ENCODE measurements at regions not wholly inside any gene's neighbourhood (a gene's known extent, or its start where the extent isn't known, plus 50 kb on each side); places are given as distances from the start of the nearest gene placed in this dataset.

DNA sequence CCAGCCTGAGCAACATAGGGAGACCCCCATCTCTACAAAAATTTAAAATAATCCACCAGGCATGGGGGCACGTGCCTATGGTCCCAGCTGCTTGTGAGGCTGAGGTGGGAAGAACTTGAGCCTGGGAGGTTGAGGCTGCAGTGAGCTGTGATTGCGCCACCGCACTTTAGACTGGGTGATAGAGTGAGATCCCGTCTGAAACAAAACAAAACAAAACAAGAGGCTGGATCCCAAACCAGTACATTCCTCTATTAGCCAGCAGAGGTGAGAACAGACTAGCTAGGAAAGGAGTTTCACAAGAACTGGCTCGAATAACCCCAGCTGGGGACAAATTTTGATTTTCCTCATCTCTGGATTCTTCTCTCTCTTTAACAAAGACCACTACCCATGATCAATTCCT lies 366.7 kb upstream of the ZFHX3 start:
- Histone ChIP-seq H3K9ac (ENCODE audit: low read depth, low read length) (no peak overlapping the region), H3K9me3 (ENCODE audit: insufficient read depth, low read depth, low read length) (no peaks in the 10 kb centered on the region), H3K4me3 (ENCODE audit: low read length) (no peak overlapping the region), H3K27ac (ENCODE audit: low read depth, low read length) (no peak overlapping the region), H3K27me3 (ENCODE audit: insufficient read depth, low read length) (no peaks in the 10 kb centered on the region), H3K4me1 (ENCODE audit: insufficient read depth, low read length) (no peaks in the 10 kb centered on the region), H3K36me3 (ENCODE audit: insufficient read depth, low read length) (no peaks in the 10 kb centered on the region)
- WGBS = 85% methylated on average over 3 of the region's 5 CpGs

DNA sequence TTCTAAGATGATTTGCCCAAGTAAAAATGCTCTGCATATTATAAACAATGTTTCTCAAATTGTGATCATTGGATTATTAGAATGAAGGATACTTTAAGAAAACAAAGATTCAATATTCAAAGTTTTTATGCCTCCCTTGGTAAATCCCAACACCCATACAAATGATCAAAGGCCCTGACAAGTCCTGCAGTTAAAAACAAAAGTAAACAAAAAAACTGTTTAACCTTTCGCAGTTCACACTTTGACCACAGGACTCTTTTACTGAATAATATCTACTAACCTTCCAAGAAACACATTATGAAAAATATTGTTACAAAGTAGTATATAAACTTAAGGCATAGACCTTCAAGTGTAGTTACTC lies 365.9 kb upstream of the ZFHX3 start:
- H3K27me3 ChIP-seq (ENCODE audit: insufficient read depth, low read length) = no peaks in the 10 kb centered on the region
- H3K27ac ChIP-seq (ENCODE audit: low read depth, low read length) = no peak overlapping the region
- no peaks in the 10 kb centered on the region for H3K9me3 ChIP-seq (ENCODE audit: insufficient read depth, low read depth, low read length)
- no peak overlapping the region for H3K4me3 ChIP-seq (ENCODE audit: low read length)
- 100% methylated on average over 1 of the region's 1 CpG for WGBS
- no peak overlapping the region for H3K9ac ChIP-seq (ENCODE audit: low read depth, low read length)
- no peaks in the 10 kb centered on the region for H3K36me3 ChIP-seq (ENCODE audit: insufficient read depth, low read length)
- H3K4me1 ChIP-seq (ENCODE audit: insufficient read depth, low read length) = no peaks in the 10 kb centered on the region

DNA sequence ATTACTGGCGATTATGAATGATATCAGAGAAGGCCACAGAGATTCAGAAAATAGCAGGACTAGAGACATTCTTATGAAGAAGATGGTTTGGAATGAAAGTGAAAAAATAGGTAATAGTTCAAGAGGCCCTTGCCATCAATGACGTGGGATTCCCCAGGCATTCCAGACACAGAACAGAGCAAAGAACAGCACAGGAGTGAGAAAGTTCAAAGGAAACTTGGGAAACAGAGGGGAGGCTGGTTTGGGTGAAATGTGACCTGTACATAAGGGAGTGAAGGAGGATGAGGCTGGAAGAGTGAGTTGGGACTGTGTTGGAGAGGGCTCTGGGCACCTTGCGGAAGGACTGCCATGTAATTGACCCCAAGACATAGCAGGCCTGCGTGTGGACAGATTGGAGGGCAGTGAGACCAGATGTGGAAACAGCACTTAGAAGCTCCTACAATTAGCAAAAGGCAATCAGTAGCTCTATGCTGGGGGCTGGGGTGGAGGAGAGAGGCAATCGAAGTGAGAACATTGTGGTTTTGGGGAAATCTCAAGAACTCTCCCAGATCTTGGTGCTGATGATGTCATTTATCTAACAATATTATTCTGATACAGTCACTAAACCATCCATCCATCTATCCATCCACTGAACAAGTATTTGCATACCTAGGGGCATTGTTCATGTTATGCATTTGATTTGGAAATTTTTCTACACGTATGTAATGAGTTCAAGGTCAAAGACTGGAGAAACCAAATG lies 365.3 kb upstream of the ZFHX3 start:
- Histone ChIP-seq H3K36me3 (ENCODE audit: insufficient read depth, low read length) (no peaks in the 10 kb centered on the region), H3K4me3 (ENCODE audit: low read length) (no peak overlapping the region), H3K4me1 (ENCODE audit: insufficient read depth, low read length) (no peaks in the 10 kb centered on the region), H3K27me3 (ENCODE audit: insufficient read depth, low read length) (no peaks in the 10 kb centered on the region), H3K27ac (ENCODE audit: low read depth, low read length) (no peak overlapping the region), H3K9ac (ENCODE audit: low read depth, low read length) (no peak overlapping the region), H3K9me3 (ENCODE audit: insufficient read depth, low read depth, low read length) (no peaks in the 10 kb centered on the region)
- 89% methylated on average over 6 of the region's 6 CpGs for WGBS

DNA sequence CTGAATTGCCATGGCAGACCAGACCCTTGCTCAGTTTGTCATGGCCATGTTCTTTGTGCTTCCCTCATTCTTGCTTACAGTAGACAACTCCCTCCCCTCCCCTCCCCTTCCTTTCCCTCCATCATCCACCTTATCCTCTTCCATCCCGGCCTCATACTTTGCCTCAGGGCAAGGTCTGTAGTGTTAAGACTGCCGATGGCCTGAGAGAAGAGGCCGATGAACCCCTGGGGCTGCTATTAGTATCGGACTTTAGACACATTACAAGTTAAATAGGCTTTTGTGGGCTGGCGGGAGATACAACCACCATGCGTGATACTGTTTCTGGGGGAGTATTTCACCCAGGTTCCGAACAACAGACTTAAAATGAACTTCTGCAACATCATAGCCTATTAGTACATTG lies 364.5 kb upstream of the ZFHX3 start:
- H3K27me3 ChIP-seq (ENCODE audit: insufficient read depth, low read length) = no peaks in the 10 kb centered on the region
- H3K4me3 ChIP-seq (ENCODE audit: low read length) = no peak overlapping the region
- no peak overlapping the region for H3K9ac ChIP-seq (ENCODE audit: low read depth, low read length)
- no peaks in the 10 kb centered on the region for H3K4me1 ChIP-seq (ENCODE audit: insufficient read depth, low read length)
- no peak overlapping the region for H3K27ac ChIP-seq (ENCODE audit: low read depth, low read length)
- H3K9me3 ChIP-seq (ENCODE audit: insufficient read depth, low read depth, low read length) = no peaks in the 10 kb centered on the region
- H3K36me3 ChIP-seq (ENCODE audit: insufficient read depth, low read length) = no peaks in the 10 kb centered on the region
- 93% methylated on average over 7 of the region's 7 CpGs for WGBS

DNA sequence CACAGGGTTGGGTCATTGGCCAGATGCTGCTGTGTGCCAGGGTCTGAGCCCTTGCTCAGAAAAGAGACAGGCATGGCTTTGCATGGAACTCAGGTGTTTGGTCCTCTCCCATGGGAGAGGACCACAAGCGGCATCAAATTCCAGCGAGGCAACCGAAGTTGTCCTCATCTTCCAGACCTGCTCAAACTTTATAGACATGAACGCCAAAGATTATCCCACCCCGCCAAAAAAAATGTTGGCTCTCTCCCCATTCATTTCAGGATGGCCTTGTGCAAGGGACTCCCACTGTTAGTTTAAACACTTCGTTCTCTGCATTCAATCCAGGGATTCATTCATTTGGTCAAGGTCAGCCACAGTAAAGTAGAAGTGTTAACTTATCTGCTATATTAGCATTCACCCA lies 360.8 kb upstream of the ZFHX3 start:
- H3K9ac ChIP-seq (ENCODE audit: low read depth, low read length) = no peak overlapping the region
- H3K27ac ChIP-seq (ENCODE audit: low read depth, low read length) = no peak overlapping the region
- H3K4me1 ChIP-seq (ENCODE audit: insufficient read depth, low read length) = peaks cover 2% of the 10 kb centered on the region; the same call in 1 of the 2 replicates
- H3K36me3 ChIP-seq (ENCODE audit: insufficient read depth, low read length) = no peaks in the 10 kb centered on the region
- H3K4me3 ChIP-seq (ENCODE audit: low read length) = no peak overlapping the region
- WGBS = 95% methylated on average over 6 of the region's 6 CpGs
- H3K27me3 ChIP-seq (ENCODE audit: insufficient read depth, low read length) = no peaks in the 10 kb centered on the region
- H3K9me3 ChIP-seq (ENCODE audit: insufficient read depth, low read depth, low read length) = no peaks in the 10 kb centered on the region

DNA sequence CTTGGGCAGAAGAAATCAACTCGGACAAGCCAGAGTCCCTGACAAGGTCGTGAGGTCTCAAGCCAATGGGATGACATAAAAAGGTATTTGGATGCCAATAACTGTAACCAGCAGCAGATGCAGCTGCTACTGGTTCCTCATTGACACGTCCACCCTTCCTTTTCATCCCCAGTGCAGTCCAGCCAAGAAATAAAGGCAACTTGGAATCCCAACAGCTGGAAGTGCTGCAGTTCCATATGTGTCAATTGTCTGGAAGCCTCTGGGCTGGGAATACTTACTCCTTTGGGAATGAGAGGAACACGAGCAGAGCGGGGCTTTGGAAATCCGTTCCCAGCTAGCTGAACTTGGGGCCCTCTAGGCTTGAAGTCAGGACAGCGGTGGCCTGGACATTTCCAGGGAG lies 360.4 kb upstream of the ZFHX3 start:
- Histone ChIP-seq H3K4me3 (ENCODE audit: low read length) (no peak overlapping the region), H3K36me3 (ENCODE audit: insufficient read depth, low read length) (no peaks in the 10 kb centered on the region), H3K9me3 (ENCODE audit: insufficient read depth, low read depth, low read length) (no peaks in the 10 kb centered on the region), H3K9ac (ENCODE audit: low read depth, low read length) (no peak overlapping the region), H3K27ac (ENCODE audit: low read depth, low read length) (no peak overlapping the region), H3K4me1 (ENCODE audit: insufficient read depth, low read length) (peaks cover 3% of the 10 kb centered on the region; the same call in 1 of the 2 replicates), H3K27me3 (ENCODE audit: insufficient read depth, low read length) (no peaks in the 10 kb centered on the region)
- WGBS = 92% methylated on average over 7 of the region's 7 CpGs

DNA sequence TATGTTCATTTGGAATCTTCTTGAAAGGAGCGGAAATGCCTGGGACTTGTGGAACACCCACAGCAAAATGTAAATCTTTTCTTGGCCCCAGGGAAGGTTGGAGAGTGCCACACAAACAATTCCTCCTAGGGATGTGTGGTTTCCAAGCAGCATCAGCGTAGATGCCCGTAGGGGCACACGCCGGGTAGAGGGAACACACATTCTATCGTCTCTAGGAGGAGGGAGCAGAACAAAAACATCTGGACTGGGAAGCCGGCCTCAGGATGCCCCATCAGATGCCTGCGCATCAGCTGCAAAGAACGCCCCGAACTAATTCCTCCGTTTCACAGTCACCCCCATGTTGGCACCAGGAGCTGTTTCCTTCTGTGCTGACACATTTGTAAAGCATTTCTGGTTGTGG lies 357.9 kb upstream of the ZFHX3 start:
- no peak overlapping the region for H3K27ac ChIP-seq (ENCODE audit: low read depth, low read length)
- 96% methylated on average over 11 of the region's 11 CpGs for WGBS
- no peaks in the 10 kb centered on the region for H3K27me3 ChIP-seq (ENCODE audit: insufficient read depth, low read length)
- H3K4me1 ChIP-seq (ENCODE audit: insufficient read depth, low read length) = peaks cover 4% of the 10 kb centered on the region; the same call in 1 of the 2 replicates
- no peak overlapping the region for H3K9ac ChIP-seq (ENCODE audit: low read depth, low read length)
- H3K9me3 ChIP-seq (ENCODE audit: insufficient read depth, low read depth, low read length) = no peaks in the 10 kb centered on the region
- no peak overlapping the region for H3K4me3 ChIP-seq (ENCODE audit: low read length)
- H3K36me3 ChIP-seq (ENCODE audit: insufficient read depth, low read length) = no peaks in the 10 kb centered on the region

DNA sequence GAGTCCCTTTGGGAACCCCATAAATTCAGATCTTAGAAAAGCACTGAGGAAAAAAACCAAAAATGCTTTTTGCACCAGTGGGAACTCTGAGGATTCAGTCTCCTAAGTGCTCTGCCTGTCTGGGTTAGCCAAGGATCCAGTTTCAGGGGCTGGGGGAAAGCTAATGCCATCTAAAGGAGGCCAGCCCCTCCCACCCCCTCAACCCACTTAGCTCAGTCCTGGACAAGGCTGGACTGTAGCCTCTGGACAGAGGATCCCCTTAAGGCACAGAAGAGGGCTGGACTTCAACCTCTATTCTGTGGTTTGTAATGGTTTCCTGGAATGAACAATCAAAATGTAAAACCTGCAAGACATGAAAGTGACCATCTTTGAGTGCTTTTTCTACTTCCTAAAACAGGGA lies 356.1 kb upstream of the ZFHX3 start:
- Histone ChIP-seq H3K36me3 (ENCODE audit: insufficient read depth, low read length) (no peaks in the 10 kb centered on the region), H3K27me3 (ENCODE audit: insufficient read depth, low read length) (no peaks in the 10 kb centered on the region), H3K4me1 (ENCODE audit: insufficient read depth, low read length) (peaks cover 9% of the 10 kb centered on the region; the same call in 1 of the 2 replicates), H3K4me3 (ENCODE audit: low read length) (no peak overlapping the region), H3K9me3 (ENCODE audit: insufficient read depth, low read depth, low read length) (no peaks in the 10 kb centered on the region), H3K27ac (ENCODE audit: low read depth, low read length) (no peak overlapping the region), H3K9ac (ENCODE audit: low read depth, low read length) (no peak overlapping the region)

DNA sequence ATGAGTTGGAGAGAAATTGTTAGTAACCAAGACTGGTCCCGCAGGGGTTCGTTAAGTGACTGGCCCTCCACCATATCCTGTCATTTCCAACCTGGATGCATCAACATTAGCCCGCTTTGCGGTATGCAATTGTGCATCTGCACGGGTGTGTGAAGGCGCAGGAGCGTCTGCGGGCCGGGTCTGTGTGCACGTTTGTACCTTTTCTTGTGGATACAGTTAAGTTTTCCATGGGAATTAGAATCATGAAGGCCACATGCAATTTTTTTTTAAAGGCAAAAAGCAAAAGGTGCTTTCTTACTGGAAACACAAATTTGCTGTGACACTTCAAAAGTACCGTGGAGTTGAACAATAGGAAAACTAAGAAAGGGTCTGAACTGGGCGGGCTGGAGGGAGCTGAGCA lies 355.4 kb upstream of the ZFHX3 start:
- peaks cover 9% of the 10 kb centered on the region; the same call in 1 of the 2 replicates for H3K4me1 ChIP-seq (ENCODE audit: insufficient read depth, low read length)
- H3K4me3 ChIP-seq (ENCODE audit: low read length) = no peak overlapping the region
- H3K36me3 ChIP-seq (ENCODE audit: insufficient read depth, low read length) = no peaks in the 10 kb centered on the region
- no peak overlapping the region for H3K9ac ChIP-seq (ENCODE audit: low read depth, low read length)
- WGBS = 95% methylated on average over 12 of the region's 12 CpGs
- no peak overlapping the region for H3K27ac ChIP-seq (ENCODE audit: low read depth, low read length)
- H3K27me3 ChIP-seq (ENCODE audit: insufficient read depth, low read length) = no peaks in the 10 kb centered on the region
- no peaks in the 10 kb centered on the region for H3K9me3 ChIP-seq (ENCODE audit: insufficient read depth, low read depth, low read length)

DNA sequence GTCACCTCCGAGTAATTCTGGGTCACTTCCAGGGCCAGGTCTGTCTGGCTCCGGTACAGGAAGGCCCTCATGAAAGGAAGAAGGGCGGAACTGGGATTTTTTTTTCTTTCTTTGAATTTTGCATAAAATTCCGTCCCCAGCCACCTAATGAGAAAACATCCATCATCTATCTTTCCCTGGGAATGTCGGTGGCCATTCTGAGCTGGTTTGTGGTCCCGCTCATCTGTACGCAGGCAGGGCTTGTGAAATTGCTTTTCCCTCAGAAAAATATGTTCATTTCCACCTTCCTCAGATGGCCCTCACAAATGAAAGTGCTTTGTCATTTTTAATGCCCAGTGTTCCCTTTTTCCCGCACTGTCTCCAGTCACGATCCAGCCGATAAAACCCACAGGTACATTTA lies 353.0 kb upstream of the ZFHX3 start:
- WGBS = 91% methylated on average over 10 of the region's 10 CpGs
- Histone ChIP-seq H3K36me3 (ENCODE audit: insufficient read depth, low read length) (no peaks in the 10 kb centered on the region), H3K4me3 (ENCODE audit: low read length) (no peak overlapping the region), H3K9me3 (ENCODE audit: insufficient read depth, low read depth, low read length) (no peaks in the 10 kb centered on the region), H3K27ac (ENCODE audit: low read depth, low read length) (no peak overlapping the region), H3K27me3 (ENCODE audit: insufficient read depth, low read length) (no peaks in the 10 kb centered on the region), H3K9ac (ENCODE audit: low read depth, low read length) (no peak overlapping the region), H3K4me1 (ENCODE audit: insufficient read depth, low read length) (peaks cover 9% of the 10 kb centered on the region; the same call in 1 of the 2 replicates)

DNA sequence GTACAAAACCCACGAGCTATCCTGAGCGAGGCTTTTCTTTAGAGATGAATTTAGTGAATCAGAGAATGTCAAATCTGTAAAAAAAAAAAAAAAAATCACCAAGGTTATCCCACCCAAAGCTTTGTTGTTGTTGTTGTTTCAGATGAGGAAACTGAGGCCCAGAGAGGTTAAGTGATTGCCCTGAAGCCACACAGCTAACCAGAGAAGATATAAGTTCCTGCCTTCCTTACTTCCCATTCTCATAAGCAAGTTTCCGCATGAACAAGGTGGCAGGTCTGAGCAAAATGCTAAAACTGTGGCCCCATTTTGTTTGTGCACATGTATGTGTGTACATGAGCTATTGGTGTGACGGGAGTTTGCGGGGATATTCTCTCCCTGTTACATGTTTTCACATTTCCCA lies 352.1 kb upstream of the ZFHX3 start:
- no peak overlapping the region for H3K27ac ChIP-seq (ENCODE audit: low read depth, low read length)
- H3K9me3 ChIP-seq (ENCODE audit: insufficient read depth, low read depth, low read length) = no peaks in the 10 kb centered on the region
- no peaks in the 10 kb centered on the region for H3K36me3 ChIP-seq (ENCODE audit: insufficient read depth, low read length)
- H3K4me1 ChIP-seq (ENCODE audit: insufficient read depth, low read length) = peaks cover 9% of the 10 kb centered on the region; the same call in 1 of the 2 replicates
- H3K4me3 ChIP-seq (ENCODE audit: low read length) = no peak overlapping the region
- no peak overlapping the region for H3K9ac ChIP-seq (ENCODE audit: low read depth, low read length)
- WGBS = 93% methylated on average over 5 of the region's 5 CpGs
- no peaks in the 10 kb centered on the region for H3K27me3 ChIP-seq (ENCODE audit: insufficient read depth, low read length)

DNA sequence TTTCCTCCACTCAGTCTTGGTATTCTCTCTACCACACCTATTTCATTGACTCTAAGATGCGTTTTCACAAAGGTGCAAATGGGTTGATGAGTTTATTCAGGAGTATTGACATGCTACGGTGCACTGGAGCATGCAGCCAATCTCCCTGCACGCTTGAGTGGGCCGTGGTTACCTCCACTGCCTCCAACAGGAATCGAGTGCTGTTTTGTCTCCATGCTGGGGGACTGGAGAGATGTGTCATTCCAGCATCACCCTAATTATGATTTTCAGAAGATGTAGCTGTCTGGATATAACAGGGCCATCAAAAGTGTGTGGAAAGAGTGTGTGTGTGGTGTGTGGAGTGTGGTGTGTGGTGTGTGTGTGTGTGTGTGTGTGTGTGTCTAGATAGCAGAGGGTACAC lies 351.6 kb upstream of the ZFHX3 start:
- Histone ChIP-seq H3K4me3 (ENCODE audit: low read length) (no peak overlapping the region), H3K4me1 (ENCODE audit: insufficient read depth, low read length) (peaks cover 9% of the 10 kb centered on the region; the same call in 1 of the 2 replicates), H3K36me3 (ENCODE audit: insufficient read depth, low read length) (no peaks in the 10 kb centered on the region), H3K9ac (ENCODE audit: low read depth, low read length) (no peak overlapping the region), H3K27ac (ENCODE audit: low read depth, low read length) (no peak overlapping the region), H3K27me3 (ENCODE audit: insufficient read depth, low read length) (no peaks in the 10 kb centered on the region), H3K9me3 (ENCODE audit: insufficient read depth, low read depth, low read length) (no peaks in the 10 kb centered on the region)
- WGBS = 96% methylated on average over 5 of the region's 5 CpGs
